ENCODE measurements at regions not wholly inside any gene's neighbourhood (a gene's known extent, or its start where the extent isn't known, plus 50 kb on each side); places are given as distances from the start of the nearest gene placed in this dataset.
"Not testable (repeated sequence)": the region's sequence is repeated elsewhere in the genome, so short reads cannot be mapped to it uniquely, and the experiment has no call there.

- DNase-seq (ENCODE audit: low spot score) = not testable (repeated sequence)
These were observed 202.3 kb downstream of the BANP start for GRCh38 chr16:88153516-88153915.

- DNase-seq (ENCODE audit: low spot score) = not testable (repeated sequence)
These were observed 203.7 kb downstream of the BANP start for GRCh38 chr16:88154886-88155285.

- DNase-seq (ENCODE audit: low spot score) = not testable (repeated sequence)
These were observed 204.4 kb downstream of the BANP start for GRCh38 chr16:88155681-88156080.

- DNase-seq (ENCODE audit: low spot score) = not testable (repeated sequence)
These were observed 205.5 kb downstream of the BANP start for GRCh38 chr16:88156640-88157283.

GRCh38 chr16:88157686-88158085 is 206.5 kb downstream of the BANP start:
- DNase-seq (ENCODE audit: low spot score) = not testable (repeated sequence)

GRCh38 chr16:88158256-88159045 is 207.2 kb downstream of the BANP start:
- DNase-seq (ENCODE audit: low spot score) = not testable (repeated sequence)

GRCh38 chr16:88159046-88159896 is 208.0 kb downstream of the BANP start:
- not testable (repeated sequence) for DNase-seq (ENCODE audit: low spot score)

GRCh38 chr16:88159897-88160335 is 208.7 kb downstream of the BANP start:
- not testable (repeated sequence) for DNase-seq (ENCODE audit: low spot score)

GRCh38 chr16:88161191-88161590 is 210.0 kb downstream of the BANP start:
- not testable (repeated sequence) for DNase-seq (ENCODE audit: low spot score)

GRCh38 chr16:88161623-88162275 is 210.5 kb downstream of the BANP start:
- DNase-seq (ENCODE audit: low spot score) = not testable (repeated sequence)

GRCh38 chr16:88162778-88163177 is 211.5 kb downstream of the BANP start:
- not testable (repeated sequence) for DNase-seq (ENCODE audit: low spot score)

- not testable (repeated sequence) for DNase-seq (ENCODE audit: low spot score)
These were observed 213.2 kb downstream of the BANP start for GRCh38 chr16:88164196-88165039.

GRCh38 chr16:88165040-88165544 is 213.9 kb downstream of the BANP start:
- not testable (repeated sequence) for DNase-seq (ENCODE audit: low spot score)

- DNase-seq (ENCODE audit: low spot score) = not testable (repeated sequence)
These were observed 214.4 kb downstream of the BANP start for GRCh38 chr16:88165683-88166082.

GRCh38 chr16:88166209-88166773 is 215.1 kb downstream of the BANP start:
- not testable (repeated sequence) for DNase-seq (ENCODE audit: low spot score)

- DNase-seq (ENCODE audit: low spot score) = not testable (repeated sequence)
These were observed 214.8 kb upstream of the ZNF469 start for GRCh38 chr16:88167798-88168556.

- not testable (repeated sequence) for DNase-seq (ENCODE audit: low spot score)
These were observed 214.2 kb upstream of the ZNF469 start for GRCh38 chr16:88168557-88168949.

- DNase-seq (ENCODE audit: low spot score) = not testable (repeated sequence)
These were observed 213.5 kb upstream of the ZNF469 start for GRCh38 chr16:88169136-88169830.

- not testable (repeated sequence) for DNase-seq (ENCODE audit: low spot score)
These were observed 213.0 kb upstream of the ZNF469 start for GRCh38 chr16:88169831-88170165.
